T-helper 1 cell treated with Interleukin-12 subunit alpha and Interleukin-12 subunit beta and Interleukin-4 antibody, amounts not matched to agents 30 μg/mL and 1 μg/mL, for 36 hours (primary cell): ENCODE measurements at regions not wholly inside any gene's neighbourhood (a gene's known extent, or its start where the extent isn't known, plus 50 kb on each side); places are given as distances from the start of the nearest gene placed in this dataset.

Source experiments
- H3K27ac Mint-ChIP-seq: one replicate; pipeline ENCODE4 v1.8.0; 2021; ENCODE audit warnings: mild to moderate bottlenecking, mixed read lengths
- H3K27me3 Mint-ChIP-seq: one replicate; pipeline ENCODE4 v1.8.0; 2021; ENCODE audit warnings: low read depth, mixed read lengths
- H3K36me3 Mint-ChIP-seq: one replicate; pipeline ENCODE4 v1.8.0; 2021; ENCODE audit warnings: low read depth, mixed read lengths
- H3K4me1 Mint-ChIP-seq: one replicate; pipeline ENCODE4 v1.8.0; 2021; ENCODE audit warnings: low read depth, mixed read lengths
- H3K4me3 Mint-ChIP-seq: one replicate; pipeline ENCODE4 v1.8.0; 2021; ENCODE audit warnings: mild to moderate bottlenecking, moderate library complexity, mixed read lengths
- H3K9me3 Mint-ChIP-seq: one replicate; pipeline ENCODE4 v1.8.0; 2021; ENCODE audit warnings: mixed read lengths

DNA sequence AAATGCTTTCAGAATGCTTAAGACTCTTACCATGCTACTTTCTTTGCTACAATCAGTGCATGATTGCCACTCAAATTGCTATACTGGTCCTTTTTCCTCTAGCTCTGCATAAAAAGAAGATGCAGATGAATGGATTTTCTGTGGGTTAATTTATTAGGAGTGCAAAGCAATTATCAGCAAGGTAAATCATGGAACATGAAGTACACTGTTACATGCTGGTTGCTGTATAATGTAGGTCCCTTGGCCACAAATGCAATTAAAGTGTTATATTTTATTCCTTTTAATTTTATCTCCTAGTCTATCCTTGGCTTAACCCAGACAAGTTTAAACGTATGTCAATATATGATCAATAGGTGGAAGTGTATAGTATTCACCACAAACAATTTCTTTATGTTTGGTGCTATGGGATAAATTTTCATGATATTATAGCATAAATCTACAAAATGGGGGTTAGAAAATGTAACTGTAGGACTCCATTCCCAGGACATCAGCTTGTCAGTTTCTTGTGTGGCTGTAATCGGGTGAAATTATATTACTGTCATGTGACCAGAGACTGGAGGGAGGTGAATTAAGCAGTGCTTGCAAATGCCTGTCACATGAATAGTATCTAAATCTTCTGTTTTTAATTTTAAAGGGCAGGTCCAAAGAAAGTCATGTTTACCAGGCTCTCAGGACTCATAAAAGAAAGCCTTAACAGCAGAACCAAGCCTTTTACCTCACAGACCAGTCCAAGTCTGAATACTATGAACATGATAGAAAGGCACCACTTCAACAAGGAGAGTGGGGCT is 176.9 kb upstream of the ID4 start:
- Mint-ChIP-seq H3K27me3 (no peaks in the 10 kb centered on the region), H3K4me3 (no peak overlapping the region), H3K27ac (no peak overlapping the region), H3K9me3 (peaks cover 4% of the 10 kb centered on the region), H3K4me1 (no peaks in the 10 kb centered on the region), H3K36me3 (no peaks in the 10 kb centered on the region)

DNA sequence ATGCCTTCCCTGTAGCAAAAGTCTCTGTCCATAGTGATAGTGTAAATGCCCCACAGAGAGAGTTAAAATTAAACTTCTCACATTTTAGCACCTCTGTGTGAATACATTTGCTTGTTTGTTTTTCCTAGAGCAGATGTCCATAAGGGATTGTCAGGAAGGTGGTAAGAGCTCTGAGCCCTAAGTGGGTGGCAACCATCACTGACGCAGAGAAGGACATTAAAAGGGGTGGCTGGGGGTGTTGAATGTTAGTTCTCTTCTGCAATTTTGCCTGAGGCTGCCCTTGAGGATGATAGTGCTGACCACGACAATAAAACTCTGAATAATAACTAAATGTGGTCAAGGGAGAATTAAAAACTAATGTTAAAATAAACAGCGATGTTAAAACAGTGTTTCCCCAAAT is 174.3 kb upstream of the ID4 start:
- H3K4me1 Mint-ChIP-seq: no peaks in the 10 kb centered on the region
- no peaks in the 10 kb centered on the region for H3K36me3 Mint-ChIP-seq
- no peak overlapping the region for H3K27ac Mint-ChIP-seq
- H3K27me3 Mint-ChIP-seq: no peaks in the 10 kb centered on the region
- H3K9me3 Mint-ChIP-seq: no peaks in the 10 kb centered on the region
- no peak overlapping the region for H3K4me3 Mint-ChIP-seq

DNA sequence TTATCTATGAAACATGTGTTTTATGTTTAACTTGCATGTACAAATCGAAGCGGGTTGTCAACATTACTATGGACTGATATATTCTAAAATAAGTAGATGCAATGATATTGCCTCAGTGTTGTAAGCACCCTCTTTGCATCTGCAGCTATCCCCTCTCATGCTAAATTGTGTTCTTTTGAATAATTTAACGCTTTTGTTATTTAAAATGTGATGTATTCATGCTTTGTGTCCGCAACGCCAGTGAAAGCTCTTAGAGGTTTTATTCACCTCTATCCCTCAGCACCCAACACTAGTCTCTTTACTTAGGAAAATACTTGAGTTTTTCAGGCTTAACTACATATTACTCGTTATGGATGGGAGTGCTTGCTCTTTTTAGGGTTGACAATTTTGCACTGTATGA is 173.7 kb upstream of the ID4 start:
- H3K9me3 Mint-ChIP-seq: no peaks in the 10 kb centered on the region
- H3K27ac Mint-ChIP-seq: no peak overlapping the region
- H3K4me3 Mint-ChIP-seq: no peak overlapping the region
- no peaks in the 10 kb centered on the region for H3K36me3 Mint-ChIP-seq
- no peaks in the 10 kb centered on the region for H3K4me1 Mint-ChIP-seq
- no peaks in the 10 kb centered on the region for H3K27me3 Mint-ChIP-seq

DNA sequence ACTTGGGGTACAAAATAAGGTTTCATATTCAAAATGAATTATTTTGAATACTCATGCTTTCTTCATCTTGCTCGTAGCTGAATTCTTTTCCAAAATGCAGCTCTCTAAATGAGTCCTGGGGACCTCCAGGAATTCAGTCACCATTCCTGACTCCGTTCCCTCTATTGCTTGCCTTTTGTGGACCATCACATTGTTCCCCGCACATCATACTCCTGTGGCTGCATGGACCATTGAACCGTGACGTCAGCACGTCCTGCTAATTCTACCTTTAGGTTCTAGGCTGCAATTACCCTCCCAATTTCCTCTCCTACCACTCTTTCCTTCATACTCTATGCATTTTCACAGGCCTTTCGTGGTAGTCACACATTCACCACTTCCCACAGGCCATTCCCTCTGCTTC is 173.1 kb upstream of the ID4 start:
- Mint-ChIP-seq H3K9me3 (no peaks in the 10 kb centered on the region), H3K4me3 (no peak overlapping the region), H3K36me3 (no peaks in the 10 kb centered on the region), H3K27me3 (no peaks in the 10 kb centered on the region), H3K4me1 (no peaks in the 10 kb centered on the region), H3K27ac (no peak overlapping the region)

DNA sequence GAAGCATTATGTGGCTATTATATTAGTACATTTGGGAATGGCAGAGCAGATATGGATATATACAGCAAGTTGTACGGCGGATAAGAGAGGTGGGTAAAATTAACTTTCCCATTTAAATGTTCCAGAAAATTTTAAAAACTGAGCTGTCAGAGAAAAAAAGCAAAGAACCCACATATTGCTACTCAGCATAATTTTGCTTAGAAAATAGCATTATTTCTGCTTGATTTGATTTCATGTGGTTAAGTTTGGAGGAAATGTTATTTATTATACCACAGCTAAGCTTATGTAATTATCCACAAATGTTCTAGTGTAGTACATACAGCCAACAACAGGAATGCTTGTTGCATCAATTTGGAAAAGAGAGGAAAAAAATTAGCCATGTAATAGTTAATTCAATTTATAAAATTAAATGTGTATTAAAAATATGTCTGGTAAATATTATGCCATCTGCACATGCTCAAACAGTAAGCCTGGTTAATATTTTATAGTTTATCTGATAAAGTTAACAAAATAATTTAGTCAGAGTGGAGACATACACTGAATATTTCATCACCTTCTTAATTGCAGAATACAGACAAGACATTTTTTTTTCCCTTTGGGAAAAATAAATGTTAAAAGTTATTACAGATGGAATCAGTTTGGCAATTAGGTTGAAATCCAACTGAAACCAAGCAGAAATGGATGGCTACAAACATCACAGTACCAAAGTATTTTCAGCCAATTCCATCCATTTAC is 172.1 kb upstream of the ID4 start:
- H3K4me3 Mint-ChIP-seq: no peak overlapping the region
- no peaks in the 10 kb centered on the region for H3K36me3 Mint-ChIP-seq
- H3K27ac Mint-ChIP-seq: no peak overlapping the region
- H3K4me1 Mint-ChIP-seq: no peaks in the 10 kb centered on the region
- no peaks in the 10 kb centered on the region for H3K9me3 Mint-ChIP-seq
- H3K27me3 Mint-ChIP-seq: no peaks in the 10 kb centered on the region

DNA sequence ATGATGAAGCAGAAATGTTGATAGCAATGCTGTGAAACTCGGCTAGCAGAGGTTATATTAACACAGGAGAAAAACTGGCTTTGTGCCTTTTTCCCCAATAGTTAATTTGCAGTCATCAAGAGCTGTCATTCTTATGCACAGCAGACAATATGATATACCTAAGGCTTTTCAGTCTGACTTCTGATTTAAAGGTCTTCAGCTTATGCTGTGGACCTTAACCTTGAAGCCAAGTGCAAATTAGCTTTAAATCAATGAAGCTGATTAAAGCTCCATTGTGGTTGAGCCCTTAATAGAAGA is 171.6 kb upstream of the ID4 start:
- H3K36me3 Mint-ChIP-seq: no peaks in the 10 kb centered on the region
- no peak overlapping the region for H3K4me3 Mint-ChIP-seq
- no peaks in the 10 kb centered on the region for H3K9me3 Mint-ChIP-seq
- H3K27me3 Mint-ChIP-seq: no peaks in the 10 kb centered on the region
- no peaks in the 10 kb centered on the region for H3K4me1 Mint-ChIP-seq
- no peak overlapping the region for H3K27ac Mint-ChIP-seq

DNA sequence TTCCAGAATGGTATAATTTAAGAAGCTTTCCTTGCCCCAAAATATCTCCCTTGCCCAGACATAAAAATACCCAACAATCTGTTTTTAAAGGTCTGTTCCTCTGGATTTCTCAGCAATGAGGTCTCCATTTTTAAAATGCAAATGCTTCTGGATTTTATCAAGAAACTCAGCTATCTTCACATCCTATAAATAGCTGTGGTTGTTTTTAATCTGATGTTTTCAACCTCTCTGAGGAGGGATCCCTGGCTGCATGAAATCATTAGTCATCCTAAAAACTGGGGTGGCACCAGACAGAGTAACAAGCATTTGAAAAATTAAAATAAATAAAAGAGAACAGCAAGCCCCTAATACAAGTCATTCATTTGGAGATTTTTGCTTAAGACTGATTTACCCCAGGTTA is 168.5 kb upstream of the ID4 start:
- no peaks in the 10 kb centered on the region for H3K36me3 Mint-ChIP-seq
- no peak overlapping the region for H3K4me3 Mint-ChIP-seq
- no peaks in the 10 kb centered on the region for H3K9me3 Mint-ChIP-seq
- H3K27me3 Mint-ChIP-seq: no peaks in the 10 kb centered on the region
- H3K27ac Mint-ChIP-seq: no peak overlapping the region
- no peaks in the 10 kb centered on the region for H3K4me1 Mint-ChIP-seq

DNA sequence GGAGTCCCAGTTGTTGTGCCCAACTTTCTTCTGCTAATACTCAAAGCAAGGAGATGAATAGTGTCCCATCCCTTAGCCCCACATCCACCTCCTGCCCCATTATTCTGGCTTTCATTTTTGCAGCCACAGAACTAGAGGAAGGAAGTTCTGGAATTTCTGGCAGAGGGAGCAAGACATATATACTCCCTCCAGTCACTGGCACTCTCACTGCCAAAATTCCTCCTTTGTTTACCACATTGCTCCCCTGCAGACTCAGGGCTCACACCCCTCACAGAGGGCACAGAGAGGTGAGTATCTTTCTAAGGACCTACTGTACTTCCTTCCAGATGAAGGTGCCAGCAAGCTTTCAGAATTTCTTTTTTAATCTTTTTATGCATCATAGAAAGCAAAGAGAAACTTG is 168.0 kb upstream of the ID4 start:
- Mint-ChIP-seq H3K27ac (no peak overlapping the region), H3K9me3 (no peaks in the 10 kb centered on the region), H3K27me3 (no peaks in the 10 kb centered on the region), H3K36me3 (no peaks in the 10 kb centered on the region), H3K4me3 (no peak overlapping the region), H3K4me1 (no peaks in the 10 kb centered on the region)

DNA sequence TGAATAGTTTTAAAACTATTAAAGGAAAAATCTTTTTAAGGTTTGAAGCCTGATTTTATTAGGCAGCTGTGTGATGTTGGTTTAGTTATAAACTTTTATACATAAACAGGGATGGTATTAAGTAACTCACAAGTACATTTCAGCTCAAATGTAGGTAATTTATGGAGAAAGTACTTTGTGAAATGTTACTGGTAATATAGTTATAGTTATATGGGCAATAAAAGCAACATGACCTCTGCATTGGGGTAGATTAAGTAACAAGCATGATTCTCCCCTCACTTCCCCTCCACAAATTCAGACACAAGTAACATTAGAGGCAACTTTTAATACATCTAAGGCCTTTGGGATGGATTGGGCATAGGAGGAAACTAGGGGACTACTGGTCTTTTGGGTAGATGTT is 154.3 kb upstream of the ID4 start:
- H3K36me3 Mint-ChIP-seq: no peaks in the 10 kb centered on the region
- H3K27me3 Mint-ChIP-seq: no peaks in the 10 kb centered on the region
- H3K9me3 Mint-ChIP-seq: no peaks in the 10 kb centered on the region
- no peaks in the 10 kb centered on the region for H3K4me1 Mint-ChIP-seq
- no peak overlapping the region for H3K4me3 Mint-ChIP-seq
- no peak overlapping the region for H3K27ac Mint-ChIP-seq

DNA sequence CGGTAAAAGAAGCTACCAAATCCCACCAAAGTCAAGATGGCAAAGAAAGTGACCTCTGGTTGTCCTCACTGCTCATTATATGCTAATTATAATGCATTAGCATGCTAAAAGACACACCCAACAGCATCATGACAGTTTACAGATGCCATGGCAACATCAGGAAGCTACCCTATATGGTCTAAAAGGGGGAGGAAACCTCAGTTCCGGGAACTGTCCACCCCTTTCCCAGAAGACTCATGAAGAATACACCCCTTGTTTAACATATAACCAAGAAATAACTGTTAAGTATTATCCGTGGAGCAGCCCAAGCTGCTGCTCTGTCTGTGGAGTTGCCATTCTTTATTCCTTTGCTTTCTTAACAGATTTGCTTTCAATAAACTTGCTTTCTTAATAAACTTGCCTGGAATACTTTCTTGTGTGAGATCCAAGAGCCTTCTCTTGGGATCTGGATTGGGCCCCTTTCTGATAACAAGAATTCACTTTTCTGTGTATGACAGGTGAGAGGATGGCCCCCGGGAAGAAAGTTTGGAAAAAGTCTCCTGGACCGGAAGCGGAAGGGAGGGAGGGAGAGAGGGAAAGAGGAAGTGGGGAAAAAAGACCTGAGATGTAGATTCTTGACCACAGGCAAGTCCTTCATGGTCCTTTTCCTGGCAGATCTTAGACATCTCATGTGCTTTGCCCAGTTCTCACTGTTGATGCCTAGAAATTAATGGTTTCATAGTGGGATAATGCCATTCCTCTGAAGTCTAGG is 146.7 kb upstream of the ID4 start:
- H3K27ac Mint-ChIP-seq: no peak overlapping the region
- H3K4me1 Mint-ChIP-seq: no peaks in the 10 kb centered on the region
- no peaks in the 10 kb centered on the region for H3K36me3 Mint-ChIP-seq
- peaks cover 17% of the 10 kb centered on the region for H3K27me3 Mint-ChIP-seq
- H3K4me3 Mint-ChIP-seq: no peak overlapping the region
- no peaks in the 10 kb centered on the region for H3K9me3 Mint-ChIP-seq

DNA sequence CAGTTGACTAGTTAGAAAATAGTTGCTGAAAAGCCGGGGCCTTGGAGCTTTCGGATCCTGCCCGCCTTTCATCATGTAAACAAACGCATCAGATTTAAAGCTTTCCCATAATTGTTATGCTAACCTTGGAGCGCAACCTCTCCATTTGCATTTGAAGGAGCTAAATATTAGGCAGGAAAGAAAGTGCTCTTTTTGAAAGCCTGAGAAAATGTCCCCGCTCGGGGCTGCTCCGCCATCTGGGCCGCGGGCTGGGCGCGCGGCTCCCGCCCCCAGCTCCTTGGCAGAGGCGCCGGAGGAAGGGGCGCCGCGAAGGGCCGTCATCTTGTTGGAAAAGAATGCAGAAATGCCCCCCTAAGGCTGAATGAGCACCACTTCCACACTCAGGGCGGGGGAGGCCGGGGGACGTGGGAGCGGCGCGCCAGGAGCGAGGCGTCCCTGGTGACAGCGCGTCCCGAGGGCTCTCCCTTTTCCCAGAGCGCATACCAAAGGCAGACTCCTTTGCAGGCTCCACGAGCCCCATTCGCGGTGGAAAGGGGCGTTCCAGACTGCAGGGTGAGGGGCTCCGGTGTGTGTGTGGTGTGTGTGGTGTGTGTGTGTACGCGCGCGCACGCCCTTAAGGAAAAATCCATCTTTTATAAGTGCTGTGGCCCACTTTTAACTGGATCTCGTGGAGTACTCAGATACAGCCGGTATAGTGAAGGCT is 145.6 kb upstream of the ID4 start:
- no peaks in the 10 kb centered on the region for H3K9me3 Mint-ChIP-seq
- no peaks in the 10 kb centered on the region for H3K36me3 Mint-ChIP-seq
- H3K4me3 Mint-ChIP-seq: no peak overlapping the region
- H3K4me1 Mint-ChIP-seq: no peaks in the 10 kb centered on the region
- peaks cover 17% of the 10 kb centered on the region for H3K27me3 Mint-ChIP-seq
- no peak overlapping the region for H3K27ac Mint-ChIP-seq

DNA sequence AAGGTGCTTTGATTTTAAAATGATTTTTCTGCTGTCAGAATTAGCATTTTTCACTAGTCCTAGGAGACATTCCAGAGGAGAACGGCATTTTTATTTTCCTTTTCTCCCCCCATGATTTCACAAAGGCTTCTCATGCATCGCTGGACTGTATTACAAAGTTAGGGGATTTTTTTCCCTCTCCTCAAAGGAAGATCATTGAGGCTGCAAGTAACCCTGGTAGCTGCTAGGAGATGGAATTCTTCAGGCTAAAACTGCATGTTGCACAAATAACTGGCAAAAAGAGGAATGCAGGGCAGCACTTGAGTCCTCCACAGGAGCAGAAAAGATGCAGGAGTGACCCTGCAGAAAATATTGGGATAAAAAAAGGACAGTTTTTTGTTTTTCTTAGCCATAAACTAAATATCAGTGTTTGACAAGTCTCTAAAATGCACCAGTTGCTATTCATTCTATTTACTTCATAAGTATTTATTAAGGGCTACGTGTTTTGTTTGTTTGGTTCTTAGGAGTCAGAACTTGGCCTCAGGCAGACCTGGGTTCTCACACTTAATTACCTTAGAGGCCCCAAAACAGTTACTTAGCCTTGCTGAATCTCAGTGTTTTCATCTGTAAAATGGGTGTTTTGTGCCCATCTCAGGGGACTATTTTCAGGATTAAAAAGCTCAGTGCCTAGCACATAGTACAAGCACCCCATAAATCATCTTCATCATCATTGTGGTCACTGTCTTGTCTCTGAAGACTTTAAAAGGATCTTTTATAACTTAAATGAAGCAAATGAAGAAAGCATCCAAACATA is 144.5 kb upstream of the ID4 start:
- Mint-ChIP-seq H3K4me3 (no peak overlapping the region), H3K36me3 (no peaks in the 10 kb centered on the region), H3K9me3 (no peaks in the 10 kb centered on the region), H3K27me3 (peaks cover 17% of the 10 kb centered on the region), H3K4me1 (no peaks in the 10 kb centered on the region), H3K27ac (no peak overlapping the region)

DNA sequence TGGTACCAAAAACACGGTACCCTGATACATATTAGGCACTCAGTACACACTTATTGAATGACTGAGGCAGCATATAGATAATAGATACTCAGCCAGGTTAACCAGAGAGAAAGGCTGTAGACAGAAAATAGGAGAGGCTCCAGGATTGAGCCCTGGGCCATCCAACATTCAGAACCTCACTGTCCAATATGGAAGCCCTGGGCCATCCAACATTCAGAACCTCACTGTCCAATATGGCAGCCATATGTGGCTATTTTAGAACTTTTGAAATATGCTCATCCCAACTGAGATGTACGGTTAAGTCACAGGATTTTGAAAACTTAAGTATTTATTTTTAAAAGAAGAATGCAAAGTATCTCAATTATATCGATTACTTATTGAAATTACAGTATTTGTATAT is 142.5 kb upstream of the ID4 start:
- Mint-ChIP-seq H3K9me3 (peaks cover 2% of the 10 kb centered on the region), H3K4me3 (no peak overlapping the region), H3K27ac (no peak overlapping the region), H3K27me3 (peaks cover 17% of the 10 kb centered on the region), H3K36me3 (no peaks in the 10 kb centered on the region), H3K4me1 (no peaks in the 10 kb centered on the region)

DNA sequence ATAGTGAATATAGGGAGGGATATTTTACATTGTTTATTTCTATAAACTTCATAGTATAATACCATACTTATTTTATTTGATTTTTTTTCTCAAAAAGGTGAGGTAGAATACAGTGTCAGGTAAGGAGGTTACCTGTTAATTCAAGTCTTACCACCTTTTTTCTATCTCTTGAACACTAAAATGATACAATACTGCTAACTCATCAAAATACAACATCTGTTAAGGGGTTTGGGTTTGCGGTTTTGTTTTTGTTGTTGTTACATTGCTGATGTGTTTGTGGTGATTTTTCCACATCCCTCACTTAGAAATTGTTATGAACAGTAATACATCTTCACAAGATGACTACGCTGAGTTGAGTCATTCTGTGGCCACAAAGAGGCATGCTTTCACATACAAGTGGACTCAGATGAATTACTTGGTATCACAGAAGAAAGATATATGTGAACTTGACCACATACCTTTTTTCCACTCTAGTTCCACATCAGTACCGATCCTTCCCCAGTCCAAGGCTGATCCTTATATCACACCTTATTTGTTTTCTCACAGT is 139.4 kb upstream of the ID4 start:
- Mint-ChIP-seq H3K27ac (no peak overlapping the region), H3K4me1 (no peaks in the 10 kb centered on the region), H3K9me3 (peaks cover 9% of the 10 kb centered on the region), H3K36me3 (no peaks in the 10 kb centered on the region), H3K27me3 (no peaks in the 10 kb centered on the region), H3K4me3 (no peak overlapping the region)
